Esophagus muscularis mucosa (tissue), 4 donors: ENCODE measurements at regions not wholly inside any gene's neighbourhood (a gene's known extent, or its start where the extent isn't known, plus 50 kb on each side); places are given as distances from the start of the nearest gene placed in this dataset.

Experiments used
- CTCF ChIP-seq, 3 experiments: fragments of 200-600 bp in 2 of 3; fragments of 450-650 bp in 1 of 3; sonication (generic) in 2 of 3; IDR thresholded peaks; one replicate each; pipeline ENCODE4 v1.5.1; 2017 to 2019; ENCODE audit warnings: antibody characterized with exemption in 3 of 3, mild to moderate bottlenecking in 2 of 3, moderate library complexity in 1 of 3
- EP300 ChIP-seq: sonication (generic); formaldehyde crosslinking; IDR thresholded peaks from one replicate; pipeline ENCODE4 v1.6.1; 2017; ENCODE audit warnings: antibody characterized with exemption
- POLR2A ChIP-seq: fragments of 450-650 bp; IDR thresholded peaks from one replicate; pipeline ENCODE4 v1.6.1; 2017; ENCODE audit warnings: antibody characterized with exemption, moderate library complexity, mild to moderate bottlenecking, low read depth

- no peak for TF ChIP-seq CTCF (IDR thresholded peaks at IDR 0.05)
- no peak for TF ChIP-seq POLR2A
- no peak for TF ChIP-seq EP300
Measured at GRCh38 chr21:43315244-43316137, 111.4 kb downstream of the SIK1 start.
